IMR-90 (cell line): ENCODE measurements at regions not wholly inside any gene's neighbourhood (a gene's known extent, or its start where the extent isn't known, plus 50 kb on each side); places are given as distances from the start of the nearest gene placed in this dataset.

Source experiments
- ATAC-seq: fragments of 200-7000 bp; cut with Tn5 transposase; 2 replicates; pipeline ENCODE4 v1.9.1; 2020; ENCODE audit warnings: low read depth, mild to moderate bottlenecking, moderate library complexity
- BruUV-seq: library from RNA; stranded (reverse); fragments of 400-500 nt; replicated peaks from 2 replicates; lab custom pipeline; 2021; lab: Mats Ljungman, UMichigan
- CTCF ChIA-PET: fragments of 300-600 bp; formaldehyde crosslinking; extraction: SDS; loops from one replicate; lab custom pipeline; 2021; ENCODE audit warnings: antibody characterized with exemption; lab: Yijun Ruan, JAX
- POLR2A ChIA-PET: fragments of 300-600 bp; sonication (Branson Sonifier 250); formaldehyde crosslinking; loops from one replicate; lab custom pipeline; 2022; ENCODE audit warnings: antibody characterized with exemption; ENCODE audit not compliant: unreplicated experiment; lab: Charles Lee
- DNase-seq: peaks from one replicate; pipeline ENCODE4 v3.0.0; 2013
- H2AFZ ChIP-seq: replicated peaks from 2 replicates; pipeline ENCODE3; 2013; ENCODE audit warnings: low read length, mild to moderate bottlenecking; ENCODE audit not compliant: poor library complexity
- H2AK5ac ChIP-seq: 2 replicates; pipeline ENCODE4 v1.6.1; 2013; ENCODE audit warnings: low read depth, low read length, inconsistent platforms
- H2AK9ac ChIP-seq: replicated peaks from 2 replicates; pipeline ENCODE3; 2013; ENCODE audit warnings: mild to moderate bottlenecking, low read depth, low read length, moderate library complexity; ENCODE audit not compliant: poor library complexity
- H2BK120ac ChIP-seq: 2 replicates; pipeline ENCODE4 v1.6.1; 2013; ENCODE audit warnings: low read depth, low read length, inconsistent platforms
- H2BK15ac ChIP-seq: 3 replicates; pipeline ENCODE4 v1.6.1; 2013; ENCODE audit warnings: low read depth, low read length, inconsistent platforms
- H2BK20ac ChIP-seq: 2 replicates; pipeline ENCODE4 v1.6.1; 2013; ENCODE audit warnings: low read depth, mild to moderate bottlenecking, inconsistent platforms, low read length, moderate library complexity
- H2BK5ac ChIP-seq: 2 replicates; pipeline ENCODE4 v1.6.1; 2013; ENCODE audit warnings: mild to moderate bottlenecking, low read depth, low read length, inconsistent platforms; ENCODE audit not compliant: poor library complexity, severe bottlenecking
- H3K14ac ChIP-seq: replicated peaks from 2 replicates; pipeline ENCODE4 v1.6.1; 2013; ENCODE audit warnings: low read depth, low read length, inconsistent platforms
- H3K18ac ChIP-seq: 2 replicates; pipeline ENCODE4 v1.6.1; 2013; ENCODE audit warnings: low read depth, low read length, control low read depth
- H3K23ac ChIP-seq: 2 replicates; pipeline ENCODE4 v1.6.1; 2013; ENCODE audit warnings: low read depth, low read length, inconsistent platforms
- H3K27ac ChIP-seq: 2 replicates; pipeline ENCODE4 v1.5.1; 2013; ENCODE audit warnings: mild to moderate bottlenecking, control low read depth, low read length; ENCODE audit not compliant: insufficient read depth
- H3K27me3 ChIP-seq: 2 replicates; pipeline ENCODE4 v1.6.1; 2013; ENCODE audit warnings: low read length; ENCODE audit not compliant: control insufficient read depth, insufficient read depth
- H3K36me3 ChIP-seq: 2 replicates; pipeline ENCODE4 v1.6.1; 2013; ENCODE audit warnings: low read length, mixed read lengths; ENCODE audit not compliant: control insufficient read depth, insufficient read depth
- H3K4ac ChIP-seq: 2 replicates; pipeline ENCODE4 v1.6.1; 2013; ENCODE audit warnings: low read depth, low read length, inconsistent platforms
- H3K4me1 ChIP-seq: 2 replicates; pipeline ENCODE4 v1.6.1; 2013; ENCODE audit warnings: low read length, mixed read lengths; ENCODE audit not compliant: control insufficient read depth, insufficient read depth
- H3K4me2 ChIP-seq: 2 replicates; pipeline ENCODE4 v1.6.1; 2013; ENCODE audit warnings: low read depth, mild to moderate bottlenecking, control low read depth, low read length, moderate library complexity
- H3K4me3 ChIP-seq: 2 replicates; pipeline ENCODE4 v1.5.1; 2013; ENCODE audit warnings: low read depth, mild to moderate bottlenecking, control low read depth, low read length, moderate library complexity; ENCODE audit not compliant: insufficient read depth
- H3K56ac ChIP-seq: 2 replicates; pipeline ENCODE4 v1.6.1; 2013; ENCODE audit warnings: low read length, inconsistent platforms; ENCODE audit not compliant: insufficient read depth; ENCODE audit errors: extremely low read depth
- H3K79me1 ChIP-seq, 2 experiments: 2 replicates each; pipeline ENCODE4 v1.6.1; 2013; ENCODE audit warnings: low read length in 2 of 2, inconsistent platforms in 1 of 2, low read depth in 1 of 2
- H3K9ac ChIP-seq: 2 replicates; pipeline ENCODE4 v1.6.1; 2013; ENCODE audit warnings: low read depth, low read length, control low read depth
- H3K9me1 ChIP-seq: 2 replicates; pipeline ENCODE4 v1.6.1; 2013; ENCODE audit warnings: low read length, inconsistent platforms; ENCODE audit not compliant: insufficient read depth
- H3K9me3 ChIP-seq: 2 replicates; pipeline ENCODE4 v1.6.1; 2013; ENCODE audit warnings: low read length; ENCODE audit not compliant: control insufficient read depth, insufficient read depth
- H4K20me1 ChIP-seq: 2 replicates; pipeline ENCODE4 v1.6.1; 2013; ENCODE audit warnings: low read length, inconsistent platforms; ENCODE audit not compliant: insufficient read depth
- H4K5ac ChIP-seq: 2 replicates; pipeline ENCODE4 v1.6.1; 2013; ENCODE audit warnings: mild to moderate bottlenecking, low read depth, low read length, control low read depth
- H4K8ac ChIP-seq, 2 experiments: 2 replicates each; pipeline ENCODE4 v1.6.1; 2013; ENCODE audit warnings: low read depth in 2 of 2, low read length in 2 of 2, control low read depth in 1 of 2, inconsistent platforms in 1 of 2
- H4K91ac ChIP-seq: 2 replicates; pipeline ENCODE4 v1.6.1; 2013; ENCODE audit warnings: low read depth, low read length, inconsistent platforms; ENCODE audit not compliant: insufficient read depth
- MAZ ChIP-seq: IDR thresholded peaks from 2 replicates; pipeline ENCODE4 v1.6.1; 2012; ENCODE audit warnings: low read depth, mild to moderate bottlenecking, low read length, improper control_type of control experiment, moderate library complexity, borderline replicate concordance
- NFE2L2 ChIP-seq: fragments of 150-350 bp; IDR thresholded peaks from 2 replicates; pipeline ENCODE4 v1.6.1; 2016; ENCODE audit warnings: low read depth, mild to moderate bottlenecking, low read length
- POLR2A ChIP-seq: IDR thresholded peaks from 2 replicates; pipeline ENCODE4 v1.6.1; 2012; ENCODE audit warnings: mild to moderate bottlenecking, low read depth, low read length
- RFX5 ChIP-seq: IDR thresholded peaks from 2 replicates; pipeline ENCODE4 v1.8.0; 2012; ENCODE audit warnings: low read depth, mild to moderate bottlenecking, low read length, moderate library complexity
- WGBS, 2 experiments: methylation state at CpG; one replicate each; pipeline versions ENCODE4 v1.1.5 to v1.1.7; 2013; ENCODE audit warnings: missing lambda C conversion rate in 2 of 2; ENCODE audit not compliant: insufficient read length in 1 of 2; ENCODE audit errors: extremely low coverage in 2 of 2; 5-methylcytosine and 5-hydroxymethylcytosine counted together
- dilution Hi-C: fragments of 300-500 bp; cut with HindIII; formaldehyde crosslinking; loops from one replicate; pipeline ENCODE4 v1.14.3; 2018; ENCODE audit warnings: low sequenced_read_pairs; ENCODE audit not compliant: unreplicated experiment
- in situ Hi-C: fragments of 300-500 bp; cut with MboI; formaldehyde crosslinking; loops from 3 replicates; pipeline ENCODE4 v1.14.3; 2019; ENCODE audit warnings: low sequenced_read_pairs, inconsistent platforms, mixed read lengths
- intact Hi-C: fragments of 100-400 bp; cut with micrococcal nuclease; formaldehyde crosslinking; loops from 2 replicates; pipeline ENCODE4 v1.10.0; 2022

GRCh38 chr10:78527296-78527695, 493.6 kb downstream of the RPS24 start:
- dilution Hi-C loops = no loop called here
- no TSS peak for BruUV-seq
- Histone ChIP-seq H4K5ac (no peak overlapping the region), H3K23ac (no peak overlapping the region), H2BK20ac (no peak overlapping the region), H3K4ac (no peak overlapping the region), H3K9me1 (no peaks in the 10 kb centered on the region; the same call in 1 of the 2 replicates), H4K91ac (no peak overlapping the region), H3K27ac (no peak overlapping the region), H3K56ac (no peak overlapping the region), H3K4me1 (no peaks in the 10 kb centered on the region), H2BK5ac (no peak overlapping the region), H2AK5ac (no peak overlapping the region), H4K20me1 (no peaks in the 10 kb centered on the region), H3K9ac (no peak overlapping the region), H3K4me3 (no peak overlapping the region), H3K36me3 (no peaks in the 10 kb centered on the region), H3K4me2 (no peak overlapping the region), H3K27me3 (peaks cover 4% of the 10 kb centered on the region), H4K8ac (no peak overlapping the region), H3K18ac (no peak overlapping the region), H2BK15ac (no peak overlapping the region), H2AK9ac (no peak overlapping the region), H3K79me1 (no peaks in the 10 kb centered on the region), H2AFZ (no peak overlapping the region), H3K9me3 (no peaks in the 10 kb centered on the region; the same call in 1 of the 2 replicates), H2BK120ac (no peak overlapping the region), H3K14ac (no peak overlapping the region)
- in situ Hi-C loops = no loop called here
- DNase-seq (no peak), ATAC-seq (no peak)
- TF ChIP-seq MAZ (no peak), POLR2A (no peak), RFX5 (no peak), NFE2L2 (no peak)
- intact Hi-C loops = no loop called here
- CTCF ChIA-PET = no interaction called here
- WGBS, 2 experiments = 81% methylated on average over 6 of the region's 10 CpGs; no CpG with 5 or more reads in 1 of the 2 experiments
- POLR2A ChIA-PET = no interaction called here
